Left ventricle myocardium superior (tissue), 1 donor: ENCODE measurements at regions not wholly inside any gene's neighbourhood (a gene's known extent, or its start where the extent isn't known, plus 50 kb on each side); places are given as distances from the start of the nearest gene placed in this dataset.

Source experiments
- ATAC-seq: fragments of 200-7000 bp; cut with Tn5 transposase; one replicate; pipeline ENCODE4 v1.9.1; 2020; ENCODE audit warnings: mild to moderate bottlenecking, moderate library complexity
- DNase-seq: peaks from one replicate; pipeline ENCODE4 v3.0.0-alpha.2; 2020
- intact Hi-C: fragments of 100-400 bp; cut with micrococcal nuclease; formaldehyde crosslinking; loops from one replicate; pipeline ENCODE4 v1.11.0; 2022
- donor health status: DM: no; HTN: yes; CAD: no; lungs with severe emphysema.

GRCh38 chr22:47550524-47551430, 788.3 kb downstream of the TBC1D22A start:
- DNase-seq (no peak), ATAC-seq (no peak)
- intact Hi-C loops = no loop called here

- DNase-seq = no peak
- ATAC-seq = no peak
- intact Hi-C loops = no loop called here
Measured at GRCh38 chr22:47549741-47550340, 787.4 kb downstream of the TBC1D22A start.

GRCh38 chr22:47548953-47549740, 786.7 kb downstream of the TBC1D22A start:
- DNase-seq (no peak), ATAC-seq (no peak)
- intact Hi-C loops = no loop called here

GRCh38 chr22:47547881-47548650, 785.6 kb downstream of the TBC1D22A start:
- ATAC-seq (no peak), DNase-seq (no peak)
- intact Hi-C loops = no loop called here

GRCh38 chr22:47547239-47547661, 784.8 kb downstream of the TBC1D22A start:
- intact Hi-C loops = no loop called here
- DNase-seq (no peak), ATAC-seq (no peak)

- ATAC-seq = no peak
- no peak for DNase-seq
- intact Hi-C loops = no loop called here
Measured at GRCh38 chr22:47544696-47545095, 782.2 kb downstream of the TBC1D22A start.

GRCh38 chr22:47543447-47543846, 781.0 kb downstream of the TBC1D22A start:
- no peak for DNase-seq
- intact Hi-C loops = no loop called here
- ATAC-seq = no peak

- ATAC-seq = no peak
- DNase-seq = no peak
- intact Hi-C loops = no loop called here
Measured at GRCh38 chr22:47540011-47540410, 777.6 kb downstream of the TBC1D22A start.

- no peak for ATAC-seq
- DNase-seq = no peak
- intact Hi-C loops = no loop called here
Measured at GRCh38 chr22:47539374-47539773, 776.9 kb downstream of the TBC1D22A start.

GRCh38 chr22:47535681-47536080, 773.2 kb downstream of the TBC1D22A start:
- intact Hi-C loops = no loop called here
- no peak for ATAC-seq
- DNase-seq = no peak

GRCh38 chr22:47534804-47535410, 772.5 kb downstream of the TBC1D22A start:
- ATAC-seq (peak; percentile 41), DNase-seq (no peak)
- intact Hi-C loops = no loop called here

- DNase-seq (no peak), ATAC-seq (peak; percentile 73)
- intact Hi-C loops = no loop called here
Measured at GRCh38 chr22:47533961-47534803, 771.7 kb downstream of the TBC1D22A start.

GRCh38 chr22:47517062-47517461, 754.6 kb downstream of the TBC1D22A start:
- no peak for ATAC-seq
- DNase-seq = no peak
- intact Hi-C loops = no loop called here

GRCh38 chr22:47515384-47516125, 753.1 kb downstream of the TBC1D22A start:
- intact Hi-C loops = no loop called here

GRCh38 chr22:47512617-47513016, 750.2 kb downstream of the TBC1D22A start:
- no peak for DNase-seq
- intact Hi-C loops = no loop called here
- ATAC-seq = no peak

More at GRCh38 chr22:47515384-47516125, 753.1 kb downstream of the TBC1D22A start:
- DNase-seq = no peak
- no peak for ATAC-seq

- ATAC-seq (no peak), DNase-seq (no peak)
- intact Hi-C loops = no loop called here
Measured at GRCh38 chr22:47504962-47505361, 742.5 kb downstream of the TBC1D22A start.

GRCh38 chr22:47498969-47499495, 736.6 kb downstream of the TBC1D22A start:
- DNase-seq = no peak
- intact Hi-C loops = no loop called here
- ATAC-seq = no peak
